OCI-LY1 (cell line): ENCODE measurements at regions not wholly inside any gene's neighbourhood (a gene's known extent, or its start where the extent isn't known, plus 50 kb on each side); places are given as distances from the start of the nearest gene placed in this dataset.

ENCODE experiments used
- EZH2 ChIP-seq: fragments of 200-600 bp; sonication (generic), shearing (Covaris generic); IDR thresholded peaks from 2 replicates; pipeline ENCODE4 v1.8.0; 2017; ENCODE audit warnings: borderline replicate concordance, mixed run types, mild to moderate bottlenecking, antibody characterized with exemption, low read length, moderate library complexity, mixed read lengths
- TF ChIP-seq, protein P1 (sequence below): fragments of 200-600 bp; sonication (generic), shearing (Covaris generic); IDR thresholded peaks from 2 replicates; pipeline ENCODE4 v1.5.1; 2017; ENCODE audit warnings: mild to moderate bottlenecking, antibody characterized with exemption, low read length, moderate library complexity, mixed read lengths

DNA sequence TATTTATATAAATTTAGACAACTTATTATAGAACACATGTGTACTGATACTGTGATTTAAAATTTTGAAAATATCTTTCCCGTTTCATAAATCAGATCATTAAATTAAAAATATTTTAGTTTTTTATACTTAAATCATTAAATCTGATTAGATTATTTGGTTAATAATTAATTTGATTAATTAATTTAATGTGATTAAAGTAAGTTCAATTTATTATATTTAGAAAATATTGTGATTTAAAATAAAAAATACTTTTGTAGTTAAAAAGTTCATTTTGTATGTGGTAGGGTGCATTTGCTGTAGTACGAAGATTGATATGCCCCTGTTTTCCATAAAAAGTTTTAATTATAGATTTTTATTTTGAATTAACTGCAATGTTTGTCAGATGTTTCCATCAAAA is 1323.4 kb downstream of the RAPGEF2 start:
- TF ChIP-seq, protein P1, sequence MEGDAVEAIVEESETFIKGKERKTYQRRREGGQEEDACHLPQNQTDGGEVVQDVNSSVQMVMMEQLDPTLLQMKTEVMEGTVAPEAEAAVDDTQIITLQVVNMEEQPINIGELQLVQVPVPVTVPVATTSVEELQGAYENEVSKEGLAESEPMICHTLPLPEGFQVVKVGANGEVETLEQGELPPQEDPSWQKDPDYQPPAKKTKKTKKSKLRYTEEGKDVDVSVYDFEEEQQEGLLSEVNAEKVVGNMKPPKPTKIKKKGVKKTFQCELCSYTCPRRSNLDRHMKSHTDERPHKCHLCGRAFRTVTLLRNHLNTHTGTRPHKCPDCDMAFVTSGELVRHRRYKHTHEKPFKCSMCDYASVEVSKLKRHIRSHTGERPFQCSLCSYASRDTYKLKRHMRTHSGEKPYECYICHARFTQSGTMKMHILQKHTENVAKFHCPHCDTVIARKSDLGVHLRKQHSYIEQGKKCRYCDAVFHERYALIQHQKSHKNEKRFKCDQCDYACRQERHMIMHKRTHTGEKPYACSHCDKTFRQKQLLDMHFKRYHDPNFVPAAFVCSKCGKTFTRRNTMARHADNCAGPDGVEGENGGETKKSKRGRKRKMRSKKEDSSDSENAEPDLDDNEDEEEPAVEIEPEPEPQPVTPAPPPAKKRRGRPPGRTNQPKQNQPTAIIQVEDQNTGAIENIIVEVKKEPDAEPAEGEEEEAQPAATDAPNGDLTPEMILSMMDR, result no peak
- no peak for TF ChIP-seq EZH2
